ENCODE measurements at regions not wholly inside any gene's neighbourhood (a gene's known extent, or its start where the extent isn't known, plus 50 kb on each side); places are given as distances from the start of the nearest gene placed in this dataset.

- no peak overlapping the region for H3K4me3 ChIP-seq
- H3K36me3 ChIP-seq, result no peaks in the 10 kb centered on the region
- intact Hi-C loops (cut with DNase I; ENCODE audit: low total_unique reads), result no loop called here
- DNase-seq, result no peak
- H3K9me3 ChIP-seq, result peaks cover 0 to 7% (median 0%) of the 10 kb centered on the region in 4 donors
- no peaks in the 10 kb centered on the region for H3K27me3 ChIP-seq
- TF ChIP-seq CTCF (IDR thresholded peaks at IDR 0.05), result no peak
- TF ChIP-seq POLR2A (IDR thresholded peaks at IDR 0.05), result no peak
- no peak for TF ChIP-seq POLR2AphosphoS5 (IDR thresholded peaks at IDR 0.05)
- no peak for TF ChIP-seq EP300 (IDR thresholded peaks at IDR 0.05)
- H3K27ac ChIP-seq, result no peak overlapping the region
- no peaks in the 10 kb centered on the region for H3K4me1 ChIP-seq
These were observed 132.3 kb upstream of the ITGA4 start for GRCh38 chr2:181324912-181325311.

- H3K9me3 ChIP-seq, result peaks cover 0 to 9% (median 0%) of the 10 kb centered on the region in 4 donors
- H3K4me3 ChIP-seq, result no peak overlapping the region
- 56 to 74% (median 66%) methylated on average over 2 of the region's 2 CpGs for WGBS, 5 donors
- TF ChIP-seq CTCF (IDR thresholded peaks at IDR 0.05) (no peak), POLR2A (IDR thresholded peaks at IDR 0.05) (no peak), POLR2AphosphoS5 (IDR thresholded peaks at IDR 0.05) (no peak), EP300 (IDR thresholded peaks at IDR 0.05) (no peak)
- no peaks in the 10 kb centered on the region for H3K36me3 ChIP-seq
- no peak for DNase-seq
- H3K27ac ChIP-seq, result no peak overlapping the region
- H3K27me3 ChIP-seq, result no peaks in the 10 kb centered on the region
- intact Hi-C loops (cut with DNase I; ENCODE audit: low total_unique reads), result no loop called here
- no peaks in the 10 kb centered on the region for H3K4me1 ChIP-seq
These were observed 130.5 kb upstream of the ITGA4 start for GRCh38 chr2:181326661-181327060.

GRCh38 chr2:181330286-181330685 is 126.9 kb upstream of the ITGA4 start:
- 86 to 100% (median 89%) methylated on average over 1 of the region's 1 CpG for WGBS, 5 donors
- H3K27ac ChIP-seq, result no peak overlapping the region
- intact Hi-C loops (cut with DNase I; ENCODE audit: low total_unique reads), result no loop called here

GRCh38 chr2:181332044-181332605 is 125.1 kb upstream of the ITGA4 start:
- 66 to 69% (median 68%) methylated on average over 3 of the region's 3 CpGs for WGBS, 5 donors
- TF ChIP-seq EP300 (IDR thresholded peaks at IDR 0.05) (no peak), POLR2AphosphoS5 (IDR thresholded peaks at IDR 0.05) (no peak), CTCF (IDR thresholded peaks at IDR 0.05) (no peak), POLR2A (IDR thresholded peaks at IDR 0.05) (no peak)
- peaks cover 0 to 9% (median 0%) of the 10 kb centered on the region in 4 donors for H3K9me3 ChIP-seq

More at GRCh38 chr2:181330286-181330685, 126.9 kb upstream of the ITGA4 start:
- H3K4me3 ChIP-seq, result no peak overlapping the region
- H3K9me3 ChIP-seq, result peaks cover 0 to 9% (median 0%) of the 10 kb centered on the region in 4 donors
- TF ChIP-seq EP300 (IDR thresholded peaks at IDR 0.05) (no peak), CTCF (IDR thresholded peaks at IDR 0.05) (no peak), POLR2A (IDR thresholded peaks at IDR 0.05) (no peak), POLR2AphosphoS5 (IDR thresholded peaks at IDR 0.05) (no peak)
- H3K4me1 ChIP-seq, result no peaks in the 10 kb centered on the region
- H3K36me3 ChIP-seq, result no peaks in the 10 kb centered on the region
- DNase-seq, result no peak
- no peaks in the 10 kb centered on the region for H3K27me3 ChIP-seq

More at GRCh38 chr2:181332044-181332605, 125.1 kb upstream of the ITGA4 start:
- Histone ChIP-seq H3K4me3 (no peak overlapping the region), H3K27ac (no peak overlapping the region), H3K36me3 (no peaks in the 10 kb centered on the region), H3K27me3 (no peaks in the 10 kb centered on the region), H3K4me1 (no peaks in the 10 kb centered on the region)
- intact Hi-C loops (cut with DNase I; ENCODE audit: low total_unique reads), result no loop called here
- DNase-seq, result no peak

All from stomach (tissue), 8 donors.